Embryonic facial prominence (tissue), 1 donor: ENCODE measurements at regions not wholly inside any gene's neighbourhood (a gene's known extent, or its start where the extent isn't known, plus 50 kb on each side); places are given as distances from the start of the nearest gene placed in this dataset.
"Not testable (repeated sequence)": the region's sequence is repeated elsewhere in the genome, so short reads cannot be mapped to it uniquely, and the experiment has no call there.

Source experiments
- DNase-seq: peaks from one replicate; pipeline ENCODE4 v3.0.0-alpha.2; 2016; ENCODE audit errors: extremely low spot score

DNA sequence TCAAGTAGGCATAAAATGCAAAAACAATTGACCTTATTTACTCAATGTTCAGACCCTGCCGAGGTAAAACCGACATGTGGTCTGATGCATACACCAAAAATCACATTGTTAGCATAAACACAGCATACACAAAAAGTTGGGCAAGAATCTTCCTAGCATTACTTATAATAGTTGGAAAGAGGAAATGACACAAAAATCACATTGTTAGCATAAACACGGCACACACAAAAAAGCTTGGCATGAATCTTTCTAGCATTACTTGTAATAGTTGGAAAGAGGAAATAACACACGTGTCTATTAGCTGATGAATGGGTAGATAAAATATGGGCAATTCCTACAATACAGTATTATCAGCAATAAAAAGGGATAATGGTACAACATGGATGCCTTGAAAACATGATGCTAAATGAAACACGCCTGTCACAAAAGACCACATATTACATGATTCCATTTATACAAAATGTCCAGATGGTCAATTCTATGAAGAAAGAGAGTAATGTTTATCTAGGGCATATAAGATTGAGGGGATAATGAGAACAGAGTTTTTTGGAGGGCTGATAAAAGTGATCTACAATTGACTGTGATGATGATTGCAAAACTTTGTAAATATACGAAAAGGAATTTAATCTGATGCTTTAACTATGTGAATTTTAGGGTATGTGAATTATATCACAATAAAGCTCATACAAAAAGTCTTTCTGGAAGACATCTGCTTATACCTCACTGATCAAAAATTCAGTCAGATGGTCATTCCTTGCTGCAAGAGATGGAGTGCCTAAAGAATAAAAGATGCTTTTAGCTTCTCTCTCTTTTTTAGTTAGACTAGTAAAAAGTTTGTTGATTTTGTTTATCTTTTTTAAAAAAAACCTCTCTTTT, 1019.5 kb upstream of the CITED2 start:
- DNase-seq: no peak

DNA sequence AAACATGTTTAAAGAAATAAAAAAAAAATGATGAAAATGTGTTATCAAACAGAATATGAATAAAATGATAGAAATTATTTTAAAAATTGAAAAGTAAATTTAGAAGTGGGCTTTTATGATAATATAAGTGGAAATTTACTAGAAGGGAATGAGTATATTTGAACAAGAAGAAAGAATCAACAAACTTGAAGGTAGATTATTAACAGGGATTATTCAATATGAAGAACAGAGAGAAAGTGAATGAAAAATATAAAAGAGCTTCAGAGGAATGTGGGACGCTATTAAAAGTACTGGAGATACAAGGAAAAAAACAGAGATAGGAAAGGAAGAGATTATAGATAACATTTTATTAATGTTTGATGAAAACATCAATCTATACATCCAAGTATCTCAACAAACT, 1014.4 kb upstream of the CITED2 start:
- DNase-seq: no peak

DNA sequence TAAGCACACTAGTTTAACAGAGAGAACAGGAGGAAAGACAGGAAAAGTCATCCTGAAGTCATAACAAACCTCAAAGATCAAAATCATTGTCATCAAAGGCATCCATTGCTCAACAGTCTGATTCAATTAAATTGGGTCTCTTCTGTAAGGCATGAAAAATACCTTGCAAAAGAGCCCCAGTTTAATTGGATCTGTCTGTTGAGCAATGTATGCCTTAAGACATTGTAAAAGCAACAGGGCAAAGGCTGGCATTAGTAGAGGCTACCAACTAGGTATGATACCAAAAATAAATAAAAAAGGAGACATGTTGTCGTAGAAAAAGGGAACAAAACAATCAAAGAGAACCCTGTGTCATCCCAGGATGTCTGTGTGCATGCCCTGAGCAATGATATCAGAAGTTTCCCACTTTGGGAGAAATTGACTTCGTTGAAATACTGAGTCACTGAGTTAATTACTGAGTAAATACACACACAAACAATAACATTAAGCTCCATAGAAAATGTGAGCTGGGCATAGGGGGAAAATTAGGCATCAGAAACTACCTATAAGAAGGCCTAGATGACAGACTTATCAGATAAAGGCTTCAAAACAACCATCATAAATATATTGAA, 1013.8 kb upstream of the CITED2 start:
- no peak for DNase-seq

DNA sequence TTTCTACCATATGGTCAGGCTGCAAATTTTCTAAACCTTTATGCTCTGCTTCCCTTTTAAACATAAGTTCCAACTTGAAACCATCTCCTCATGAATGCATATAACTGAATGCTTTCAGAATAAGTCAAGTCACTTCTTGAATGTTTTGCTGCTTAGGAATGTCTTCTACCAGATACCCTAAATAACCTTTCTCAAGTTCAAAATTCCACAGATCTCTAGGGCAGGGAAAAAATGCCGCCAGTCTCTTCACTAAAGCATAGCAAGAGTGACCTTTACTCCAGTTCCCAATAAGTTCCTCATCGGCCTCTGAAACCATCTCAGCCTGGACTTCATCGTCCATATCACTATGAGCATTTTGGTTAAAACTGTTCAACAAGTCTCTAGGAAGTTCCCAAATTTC, 1011.2 kb upstream of the CITED2 start:
- DNase-seq: no peak

DNA sequence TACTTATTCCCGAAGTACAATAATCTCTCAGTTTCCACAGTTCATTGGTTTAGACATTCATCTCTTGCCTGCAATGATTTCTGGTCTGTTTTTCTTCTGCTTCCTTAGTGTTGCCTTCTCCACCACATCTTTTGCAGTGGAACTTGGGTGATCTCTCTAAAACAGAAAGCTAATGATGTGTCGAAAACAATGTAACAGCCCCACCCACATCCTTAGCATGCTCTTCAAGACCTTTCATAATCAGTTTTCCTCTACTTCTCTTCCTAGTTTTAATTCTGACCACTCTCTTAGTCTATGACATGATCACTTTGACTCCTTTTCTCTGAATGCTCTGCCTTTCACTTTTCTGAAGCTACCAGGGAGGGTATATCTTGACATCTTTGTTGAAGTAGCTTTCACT, 1007.9 kb upstream of the CITED2 start:
- no peak for DNase-seq

DNA sequence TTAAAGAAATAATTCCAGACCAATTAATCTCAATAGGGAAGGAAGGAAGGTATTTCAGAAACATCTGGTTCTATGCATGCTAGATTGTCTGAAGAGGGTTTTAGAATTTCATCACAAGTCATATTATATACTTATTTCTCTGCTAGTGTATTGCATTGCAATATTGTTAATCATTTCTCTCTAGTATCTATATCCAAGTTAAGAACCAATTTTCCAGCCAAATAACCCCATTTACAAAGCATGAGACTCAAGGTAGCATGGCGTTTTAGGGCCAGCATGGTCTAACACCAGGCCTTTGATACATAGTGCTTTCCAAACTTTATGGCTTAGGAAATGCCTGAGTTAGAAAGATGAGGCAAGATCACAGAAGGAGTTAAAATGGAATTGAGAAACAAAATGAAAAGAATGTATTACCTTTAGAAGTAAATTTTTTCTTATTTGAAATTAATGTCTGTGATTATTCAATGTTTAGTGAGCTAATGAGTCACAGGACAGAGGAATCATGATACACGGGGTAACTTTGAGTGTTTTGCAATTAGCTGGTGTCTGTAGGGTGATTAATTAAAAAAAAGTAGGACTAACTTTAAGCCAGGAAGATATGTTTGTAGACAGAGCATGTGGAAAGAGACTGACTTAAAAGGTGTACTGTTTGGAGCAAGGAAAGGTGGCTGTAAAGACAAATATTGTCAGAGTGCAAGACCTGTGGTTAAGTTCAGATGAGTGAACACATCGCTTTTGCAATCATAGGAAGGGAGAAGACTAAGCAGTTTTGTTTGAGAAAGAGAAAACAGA, 1006.2 kb upstream of the CITED2 start:
- no peak for DNase-seq

DNA sequence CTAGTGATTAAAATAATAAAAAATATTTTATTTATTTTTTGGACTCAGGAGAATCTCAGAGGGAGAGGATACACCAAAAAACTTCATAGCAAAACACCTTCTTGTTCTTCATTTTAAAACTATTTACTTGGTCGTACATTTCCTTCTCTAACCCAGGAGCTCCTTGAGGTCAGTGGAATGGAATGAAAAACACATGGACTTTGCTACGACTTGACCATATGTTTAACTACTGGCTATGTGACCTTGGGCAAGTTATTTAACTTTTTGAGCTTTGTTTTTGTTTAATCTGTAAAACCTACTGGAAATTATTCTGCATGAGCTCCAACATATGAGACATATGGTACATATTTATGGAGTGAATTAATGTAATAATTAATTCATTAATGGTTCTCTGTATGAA, 1005.5 kb upstream of the CITED2 start:
- no peak for DNase-seq

DNA sequence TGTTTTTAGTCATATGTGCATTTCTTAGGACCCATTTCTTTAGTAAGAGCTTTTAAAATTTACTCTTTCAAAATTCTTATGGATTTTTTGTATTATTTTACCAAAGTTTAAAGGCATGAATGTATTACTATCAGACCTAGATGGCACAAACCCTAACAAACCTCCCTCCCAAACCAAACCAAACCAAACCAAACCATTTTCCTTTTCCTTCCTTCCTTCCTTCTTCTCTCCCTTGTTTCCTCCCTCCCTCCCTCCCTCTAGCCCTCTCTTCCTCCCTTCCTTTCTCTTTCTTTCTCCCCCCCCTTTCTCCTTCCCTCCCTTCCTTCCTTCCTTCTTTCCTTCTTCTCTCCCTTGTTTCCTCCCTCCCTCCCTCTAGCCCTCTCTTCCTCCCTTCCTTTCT, 1001.8 kb upstream of the CITED2 start:
- no peak for DNase-seq

DNA sequence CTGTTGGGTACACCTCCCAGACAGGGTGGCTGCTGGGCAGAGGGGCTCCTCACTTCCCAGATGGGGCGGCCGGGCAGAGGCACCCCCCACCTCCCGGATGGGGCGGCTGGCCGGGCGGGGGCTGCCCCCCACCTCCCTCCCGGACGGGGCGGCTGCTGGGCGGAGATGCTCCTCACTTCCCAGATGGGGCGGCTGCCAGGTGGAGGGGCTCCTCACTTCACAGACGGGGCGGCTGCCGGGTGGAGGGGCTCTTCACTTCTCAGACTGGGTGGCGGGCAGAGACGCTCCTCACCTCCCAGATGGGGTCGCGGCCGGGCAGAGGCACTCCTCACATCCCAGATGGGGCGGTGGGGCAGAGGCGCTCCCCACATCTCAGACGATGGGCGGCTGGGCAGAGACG, 999.3 kb upstream of the CITED2 start:
- not testable (repeated sequence) for DNase-seq

DNA sequence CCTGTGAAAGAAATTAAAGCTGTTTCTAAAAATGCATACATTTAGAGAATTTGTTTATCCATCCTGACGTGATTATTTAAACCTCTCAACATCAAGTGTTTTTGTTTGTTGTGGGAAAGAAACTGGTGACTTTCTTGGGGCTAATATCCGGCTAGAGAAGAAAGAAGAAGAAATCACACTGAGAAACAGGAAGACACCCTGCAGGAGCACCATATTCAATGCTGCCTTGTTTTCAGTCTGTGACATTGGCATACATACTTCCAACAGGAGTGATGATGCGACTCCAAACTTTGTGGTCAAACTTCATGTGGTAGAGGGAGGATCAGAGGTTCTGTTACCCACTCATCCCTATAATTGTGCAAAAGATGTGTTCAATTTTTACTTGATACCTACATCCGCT, 997.6 kb upstream of the CITED2 start:
- DNase-seq: no peak

DNA sequence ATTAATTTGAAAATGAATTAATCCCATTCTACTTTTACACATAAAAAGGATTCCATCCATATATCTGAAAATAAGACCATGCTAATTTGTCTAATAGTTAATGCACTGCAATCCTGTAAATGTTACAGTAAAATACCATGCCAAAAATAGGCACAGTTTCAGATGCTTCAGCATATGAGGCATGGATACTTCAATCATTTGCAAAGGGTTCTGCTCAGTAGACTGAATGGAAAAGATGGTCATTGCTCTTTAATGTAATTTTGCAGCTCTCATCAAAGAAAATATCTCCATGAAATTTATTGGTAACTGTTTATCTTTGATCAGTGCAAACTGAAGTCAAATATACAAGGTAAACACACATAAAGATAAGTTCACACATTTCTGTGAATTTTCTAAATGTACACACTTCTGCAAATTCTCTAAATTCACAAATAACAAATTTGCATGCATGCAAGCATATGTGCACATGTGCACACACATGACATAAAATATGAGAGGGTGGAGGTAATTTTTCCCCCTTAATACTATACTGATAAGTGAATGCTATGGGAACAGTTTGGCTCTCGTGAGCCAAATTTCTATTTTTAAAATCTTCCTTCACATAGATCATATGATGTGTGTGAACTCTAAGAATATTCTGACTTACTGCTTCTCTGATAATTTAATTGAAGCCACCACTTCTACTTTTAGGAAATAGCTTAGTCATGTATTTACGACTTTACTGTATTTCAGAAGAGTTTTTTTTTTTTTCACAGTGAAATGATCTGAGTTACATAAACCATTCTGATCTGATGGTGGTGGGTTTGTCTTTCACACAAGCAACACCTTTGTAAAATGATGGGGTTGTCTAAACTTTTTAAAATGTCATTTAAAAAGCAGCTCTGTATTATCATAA, 996.8 kb upstream of the CITED2 start:
- no peak for DNase-seq

DNA sequence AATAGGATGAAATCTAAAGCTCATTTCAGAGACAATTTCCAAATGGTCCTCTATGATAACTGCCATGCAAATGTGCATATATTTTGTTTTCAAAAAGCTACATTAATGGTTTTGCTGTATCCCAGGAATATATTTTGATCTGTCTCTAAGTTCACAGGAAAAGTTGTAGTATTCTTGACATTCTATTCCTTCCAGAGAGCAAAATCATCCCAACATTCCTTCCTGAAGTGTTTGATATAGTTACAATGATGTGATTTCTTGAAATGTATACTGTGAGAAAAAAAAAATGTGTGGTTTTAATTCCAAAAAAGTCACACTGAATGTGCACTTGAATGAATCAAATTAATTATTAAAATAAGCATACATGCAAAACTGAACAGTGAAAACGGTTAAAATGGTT, 996.0 kb upstream of the CITED2 start:
- DNase-seq: no peak

DNA sequence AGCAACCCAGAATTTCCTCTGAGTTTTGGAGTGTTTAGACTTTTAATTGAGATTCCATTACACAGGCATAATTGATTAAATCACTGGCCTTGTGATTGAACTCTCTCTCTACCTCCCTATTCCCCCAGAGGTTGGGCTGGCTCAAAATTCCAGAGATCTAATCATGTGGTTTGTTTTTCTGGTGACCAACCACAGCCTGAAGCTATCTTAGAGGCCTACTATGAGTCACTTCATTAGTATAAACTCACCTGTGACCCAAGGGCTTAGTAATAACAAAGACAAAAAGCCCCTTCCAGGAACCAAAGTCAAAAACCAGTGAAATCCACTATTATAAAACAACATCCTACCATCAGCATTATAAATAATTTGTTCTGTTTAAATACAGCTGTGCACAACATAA, 992.5 kb upstream of the CITED2 start:
- DNase-seq: no peak

DNA sequence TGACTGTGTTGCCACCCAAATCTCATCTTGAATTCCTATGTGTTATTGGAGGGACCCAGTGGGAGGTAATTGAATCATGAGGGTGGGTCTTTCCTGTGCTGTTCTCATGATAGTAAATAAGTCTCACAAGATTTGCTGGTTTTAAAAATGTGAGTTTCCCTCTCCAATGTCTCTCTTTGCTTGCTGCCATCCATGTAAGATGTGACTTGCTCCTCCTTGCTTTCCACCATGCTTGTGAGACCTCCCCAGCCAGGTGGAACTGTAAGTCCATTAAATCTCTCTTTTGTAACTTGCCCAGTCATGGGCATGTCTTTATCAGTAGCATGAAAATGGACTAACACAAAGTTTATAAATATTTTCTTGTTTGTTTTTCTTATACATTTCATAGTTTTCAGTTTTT, 990.5 kb upstream of the CITED2 start:
- no peak for DNase-seq

DNA sequence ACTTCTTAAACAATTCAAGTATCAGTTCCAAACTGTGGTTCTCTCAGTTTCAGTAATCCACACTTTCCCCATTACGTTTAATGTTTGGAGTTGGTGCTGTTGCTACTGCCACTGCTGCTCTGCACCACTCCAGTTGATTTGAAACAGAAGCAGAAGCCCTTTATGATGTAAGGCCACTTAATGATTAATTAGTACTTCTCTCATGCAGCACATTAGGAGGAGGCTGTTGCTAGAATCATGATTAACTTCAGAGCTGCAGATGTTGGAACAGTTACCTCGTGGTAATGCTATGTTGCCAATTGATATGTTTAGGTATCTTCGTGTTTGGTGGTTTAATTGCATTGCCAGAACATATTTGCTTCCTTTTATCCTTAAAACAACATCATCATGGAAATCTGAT, 986.2 kb upstream of the CITED2 start:
- no peak for DNase-seq

DNA sequence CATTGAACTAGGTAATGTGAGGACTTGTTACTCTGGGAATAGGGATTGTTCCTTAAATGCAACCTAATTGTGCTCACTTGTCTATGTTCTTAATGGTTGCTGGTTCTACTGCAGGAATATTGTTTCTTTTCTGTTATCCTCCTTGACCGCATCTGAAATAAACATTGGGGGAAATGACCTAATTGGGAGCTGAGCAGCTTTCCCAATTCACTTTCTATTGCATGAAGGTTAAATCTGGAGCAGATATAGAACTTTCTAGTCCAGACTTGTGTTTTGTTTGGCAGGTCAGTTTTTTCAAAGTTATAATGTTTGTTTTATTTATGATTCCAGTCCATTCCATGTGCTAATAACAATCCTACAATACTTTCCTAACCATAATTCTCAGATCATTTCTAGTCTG, 981.0 kb upstream of the CITED2 start:
- DNase-seq: no peak

DNA sequence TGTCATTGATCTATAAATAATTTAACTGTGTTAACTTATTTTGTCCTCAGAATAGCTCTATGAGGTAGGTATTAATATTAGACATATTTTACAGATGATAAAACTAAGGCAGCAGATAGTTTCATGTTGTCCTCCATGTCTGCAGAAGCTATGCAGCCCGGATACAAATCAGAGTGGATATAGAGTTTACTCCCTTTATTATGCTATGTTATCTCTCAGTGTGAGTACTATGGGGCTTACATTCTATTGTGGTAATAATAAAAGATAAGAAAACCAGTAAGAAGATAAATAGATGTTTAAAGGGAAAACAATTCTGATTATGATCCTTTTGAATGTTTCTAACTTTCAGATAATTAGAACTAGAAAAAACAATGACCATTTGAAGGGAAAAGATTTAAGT, 979.8 kb upstream of the CITED2 start:
- no peak for DNase-seq

DNA sequence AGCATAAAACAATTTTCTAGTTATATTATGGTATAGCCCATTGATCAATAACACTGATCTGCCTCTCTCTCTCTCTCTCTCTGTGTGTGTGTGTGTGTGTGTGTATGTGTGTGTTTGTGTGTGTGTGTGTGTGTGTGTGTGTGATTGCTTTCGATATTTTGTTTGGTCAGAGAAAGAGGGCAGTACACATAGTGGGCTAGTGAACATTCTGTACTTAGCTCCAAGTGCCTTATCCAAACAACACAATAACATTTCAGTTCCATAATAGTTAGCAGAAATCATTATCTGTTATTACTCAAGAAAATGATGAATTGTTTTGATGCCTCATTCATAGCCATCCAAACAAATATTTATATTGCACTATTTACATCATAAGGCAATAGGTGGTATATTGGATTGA, 979.1 kb upstream of the CITED2 start:
- DNase-seq: no peak

DNA sequence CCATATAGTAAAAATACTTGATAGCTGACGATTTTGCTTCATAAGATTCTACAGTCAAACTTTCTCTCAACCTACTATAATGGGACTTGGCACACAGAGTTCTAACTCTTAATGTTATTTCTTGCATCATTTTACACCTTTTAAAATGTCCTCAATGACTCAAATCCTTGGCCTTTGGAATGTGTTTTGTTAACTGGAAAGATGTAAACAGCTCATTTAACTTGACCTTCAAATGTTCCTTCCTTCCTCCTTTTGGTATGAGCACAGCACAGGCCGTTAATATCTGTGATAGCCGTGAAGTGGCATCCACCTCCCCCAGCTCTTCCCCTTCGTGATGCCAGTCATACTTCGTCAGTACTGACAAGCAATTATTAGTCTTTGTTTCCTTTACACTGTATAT, 972.0 kb upstream of the CITED2 start:
- DNase-seq: no peak

DNA sequence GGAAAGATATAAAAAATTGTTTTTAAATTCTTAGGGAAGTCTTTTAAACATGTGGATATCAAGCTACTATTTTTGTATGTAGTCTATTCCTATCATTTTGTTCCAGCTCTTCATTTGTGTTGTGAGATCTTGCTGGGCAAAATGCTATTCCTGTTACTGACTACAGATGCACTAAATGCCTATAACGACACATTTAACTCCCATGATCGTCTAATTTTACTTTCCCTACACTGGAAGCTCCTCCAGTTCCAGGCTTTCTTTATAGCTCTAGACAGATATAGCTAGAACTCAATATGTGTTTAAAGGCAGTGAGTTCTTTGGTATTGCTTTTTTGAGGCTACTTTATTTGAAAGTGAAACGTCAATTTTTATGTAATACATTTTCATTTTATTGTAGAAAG, 971.5 kb upstream of the CITED2 start:
- no peak for DNase-seq

DNA sequence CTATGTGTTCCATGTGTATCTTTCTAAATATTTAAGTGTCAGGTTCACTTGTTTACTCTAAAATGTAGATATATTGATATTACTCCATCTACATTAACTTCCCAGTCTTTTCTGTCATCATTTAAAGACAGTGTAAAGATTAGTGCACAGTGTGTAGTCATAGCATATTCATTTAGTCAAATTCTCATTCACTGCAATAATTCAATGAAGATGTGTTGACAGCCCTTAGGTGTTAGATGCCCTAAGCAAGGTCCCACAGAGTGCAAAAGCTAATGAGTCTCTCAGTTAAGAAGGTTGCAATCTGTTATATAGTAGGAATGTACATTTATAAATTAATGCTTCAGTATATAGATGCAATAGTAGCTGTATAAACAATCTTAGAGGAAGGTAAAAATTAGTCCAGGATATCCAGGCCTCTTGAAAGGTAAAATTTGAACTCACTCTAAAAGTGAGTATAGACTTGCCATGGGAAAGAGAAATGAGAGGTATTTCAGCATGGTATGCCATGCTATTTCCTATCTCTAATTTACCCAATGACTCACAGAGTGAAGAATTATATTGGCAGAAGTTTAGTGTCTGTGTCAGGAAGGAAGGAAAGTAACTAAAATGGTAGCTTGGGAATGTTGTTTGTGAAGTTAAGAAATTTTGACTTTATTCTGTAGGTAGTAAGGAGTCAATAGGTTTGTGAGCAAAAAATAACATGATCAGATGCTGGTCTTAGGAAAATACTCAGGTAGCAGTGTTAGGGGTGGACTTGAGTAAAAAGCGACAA, 969.9 kb upstream of the CITED2 start:
- DNase-seq: no peak
